A673 (cell line): ENCODE measurements at regions not wholly inside any gene's neighbourhood (a gene's known extent, or its start where the extent isn't known, plus 50 kb on each side); places are given as distances from the start of the nearest gene placed in this dataset.

Experiments used
- EZH2 ChIP-seq: fragments of 200-600 bp; sonication (generic); IDR thresholded peaks from 2 replicates; pipeline ENCODE4 v1.6.1; 2017; ENCODE audit warnings: borderline replicate concordance, low read depth, mild to moderate bottlenecking, mixed read lengths, antibody characterized with exemption, low read length; ENCODE audit not compliant: poor library complexity, severe bottlenecking
- TF ChIP-seq, protein P1 (sequence below): fragments of 300-800, 200-600 bp; sonication (generic); conservative IDR thresholded peaks from 2 replicates; pipeline ENCODE4 v1.5.1; 2017; ENCODE audit warnings: low read depth, mild to moderate bottlenecking, antibody characterized with exemption, low read length, moderate library complexity, mixed read lengths

DNA sequence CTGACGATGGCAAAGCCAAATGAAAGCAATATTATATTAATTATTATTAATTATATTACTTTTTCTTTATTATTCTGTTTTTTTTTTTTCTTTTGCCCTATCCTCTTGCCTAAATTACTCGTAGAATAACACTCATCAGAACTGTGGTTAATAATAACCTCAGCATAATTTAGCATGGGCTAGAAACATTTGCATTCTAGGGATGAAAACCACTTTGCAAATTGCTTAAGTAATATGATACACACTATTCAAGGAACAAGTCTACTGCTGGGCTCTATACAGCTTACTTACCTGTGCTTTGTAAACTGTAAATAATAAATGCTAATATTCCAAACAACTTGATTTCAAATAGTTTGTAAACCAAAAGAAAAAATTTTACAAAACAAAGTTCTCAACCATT, 375.8 kb downstream of the HGF start:
- TF ChIP-seq, protein P1, sequence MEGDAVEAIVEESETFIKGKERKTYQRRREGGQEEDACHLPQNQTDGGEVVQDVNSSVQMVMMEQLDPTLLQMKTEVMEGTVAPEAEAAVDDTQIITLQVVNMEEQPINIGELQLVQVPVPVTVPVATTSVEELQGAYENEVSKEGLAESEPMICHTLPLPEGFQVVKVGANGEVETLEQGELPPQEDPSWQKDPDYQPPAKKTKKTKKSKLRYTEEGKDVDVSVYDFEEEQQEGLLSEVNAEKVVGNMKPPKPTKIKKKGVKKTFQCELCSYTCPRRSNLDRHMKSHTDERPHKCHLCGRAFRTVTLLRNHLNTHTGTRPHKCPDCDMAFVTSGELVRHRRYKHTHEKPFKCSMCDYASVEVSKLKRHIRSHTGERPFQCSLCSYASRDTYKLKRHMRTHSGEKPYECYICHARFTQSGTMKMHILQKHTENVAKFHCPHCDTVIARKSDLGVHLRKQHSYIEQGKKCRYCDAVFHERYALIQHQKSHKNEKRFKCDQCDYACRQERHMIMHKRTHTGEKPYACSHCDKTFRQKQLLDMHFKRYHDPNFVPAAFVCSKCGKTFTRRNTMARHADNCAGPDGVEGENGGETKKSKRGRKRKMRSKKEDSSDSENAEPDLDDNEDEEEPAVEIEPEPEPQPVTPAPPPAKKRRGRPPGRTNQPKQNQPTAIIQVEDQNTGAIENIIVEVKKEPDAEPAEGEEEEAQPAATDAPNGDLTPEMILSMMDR: no peak
- TF ChIP-seq EZH2: no peak
